HL-60 (cell line): ENCODE measurements at regions not wholly inside any gene's neighbourhood (a gene's known extent, or its start where the extent isn't known, plus 50 kb on each side); places are given as distances from the start of the nearest gene placed in this dataset.
"Not testable (repeated sequence)": the region's sequence is repeated elsewhere in the genome, so short reads cannot be mapped to it uniquely, and the experiment has no call there.

Experiments used
- DNase-seq, 2 experiments: peaks; one replicate each; pipeline ENCODE4 v3.0.0-alpha.2; 2010 to 2020; ENCODE audit warnings: low read depth in 1 of 2, low spot score in 1 of 2
- H3K27ac ChIP-seq: fragments of 250-450 bp; sonication (Bioruptor Pico); replicated peaks from 2 replicates; pipeline ENCODE4 v1.5.1; 2020; ENCODE audit warnings: mild to moderate bottlenecking, moderate library complexity
- H3K27me3 ChIP-seq: fragments of 250-450 bp; sonication (Bioruptor Pico); 2 replicates; pipeline ENCODE4 v1.5.1; 2021; ENCODE audit warnings: mild to moderate bottlenecking, moderate library complexity; ENCODE audit not compliant: insufficient read depth, poor library complexity, severe bottlenecking
- H3K4me3 ChIP-seq: replicated peaks from 2 replicates; pipeline ENCODE4 v1.5.1; 2011; ENCODE audit warnings: mild to moderate bottlenecking, control low read depth, low read length; ENCODE audit not compliant: insufficient read depth
- GABPA ChIP-seq: IDR thresholded peaks from 2 replicates; pipeline ENCODE4 v1.6.1; 2012; ENCODE audit warnings: low read depth
- POLR2AphosphoS5 ChIP-seq: IDR thresholded peaks from 2 replicates; pipeline ENCODE4 v1.6.1; 2012; ENCODE audit warnings: low read depth
- SPI1 ChIP-seq: IDR thresholded peaks from 2 replicates; pipeline ENCODE4 v1.6.1; 2012; ENCODE audit warnings: low read depth, mild to moderate bottlenecking, borderline replicate concordance
- TF ChIP-seq, protein P1 (sequence below): IDR thresholded peaks from one replicate; pipeline ENCODE4 v1.5.1; 2011; ENCODE audit warnings: low read length, control low read depth, inconsistent platforms; ENCODE audit not compliant: insufficient read depth
- TF ChIP-seq, protein P2 (sequence below): IDR thresholded peaks from 2 replicates; pipeline ENCODE4 v1.6.1; 2012; ENCODE audit warnings: low read depth; ENCODE audit not compliant: insufficient replicate concordance

DNA sequence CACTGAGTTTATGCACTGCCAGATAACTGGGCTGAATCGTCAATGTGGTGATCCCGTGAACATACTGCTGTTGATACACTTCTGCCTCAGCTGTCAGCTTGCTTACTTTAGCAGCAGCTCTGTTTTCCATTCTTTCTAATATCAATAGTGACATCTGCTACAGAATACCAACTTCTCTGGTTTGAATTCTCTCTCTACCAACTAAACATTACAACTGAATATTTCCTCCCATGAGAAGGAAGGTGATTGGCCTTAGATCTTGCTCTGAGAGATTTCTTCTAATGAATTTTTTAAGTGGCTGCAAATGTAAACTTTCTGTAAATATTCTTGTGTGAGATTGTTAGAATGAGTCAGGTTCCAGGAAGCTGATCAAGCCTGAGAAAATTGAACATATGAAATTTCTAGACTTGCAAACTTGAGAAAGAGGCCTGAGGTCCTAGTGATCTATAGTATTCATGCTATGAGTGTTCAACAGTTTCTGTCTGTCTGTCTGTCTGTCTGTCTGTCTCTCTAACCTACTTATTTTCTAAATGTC is 205.5 kb upstream of the CDKN2B start:
- no peak overlapping the region for H3K27ac ChIP-seq
- H3K4me3 ChIP-seq, result no peak overlapping the region
- TF ChIP-seq, protein P1, sequence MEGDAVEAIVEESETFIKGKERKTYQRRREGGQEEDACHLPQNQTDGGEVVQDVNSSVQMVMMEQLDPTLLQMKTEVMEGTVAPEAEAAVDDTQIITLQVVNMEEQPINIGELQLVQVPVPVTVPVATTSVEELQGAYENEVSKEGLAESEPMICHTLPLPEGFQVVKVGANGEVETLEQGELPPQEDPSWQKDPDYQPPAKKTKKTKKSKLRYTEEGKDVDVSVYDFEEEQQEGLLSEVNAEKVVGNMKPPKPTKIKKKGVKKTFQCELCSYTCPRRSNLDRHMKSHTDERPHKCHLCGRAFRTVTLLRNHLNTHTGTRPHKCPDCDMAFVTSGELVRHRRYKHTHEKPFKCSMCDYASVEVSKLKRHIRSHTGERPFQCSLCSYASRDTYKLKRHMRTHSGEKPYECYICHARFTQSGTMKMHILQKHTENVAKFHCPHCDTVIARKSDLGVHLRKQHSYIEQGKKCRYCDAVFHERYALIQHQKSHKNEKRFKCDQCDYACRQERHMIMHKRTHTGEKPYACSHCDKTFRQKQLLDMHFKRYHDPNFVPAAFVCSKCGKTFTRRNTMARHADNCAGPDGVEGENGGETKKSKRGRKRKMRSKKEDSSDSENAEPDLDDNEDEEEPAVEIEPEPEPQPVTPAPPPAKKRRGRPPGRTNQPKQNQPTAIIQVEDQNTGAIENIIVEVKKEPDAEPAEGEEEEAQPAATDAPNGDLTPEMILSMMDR, result no peak
- no peak for TF ChIP-seq GABPA
- TF ChIP-seq POLR2AphosphoS5, result no peak
- TF ChIP-seq, protein P2, sequence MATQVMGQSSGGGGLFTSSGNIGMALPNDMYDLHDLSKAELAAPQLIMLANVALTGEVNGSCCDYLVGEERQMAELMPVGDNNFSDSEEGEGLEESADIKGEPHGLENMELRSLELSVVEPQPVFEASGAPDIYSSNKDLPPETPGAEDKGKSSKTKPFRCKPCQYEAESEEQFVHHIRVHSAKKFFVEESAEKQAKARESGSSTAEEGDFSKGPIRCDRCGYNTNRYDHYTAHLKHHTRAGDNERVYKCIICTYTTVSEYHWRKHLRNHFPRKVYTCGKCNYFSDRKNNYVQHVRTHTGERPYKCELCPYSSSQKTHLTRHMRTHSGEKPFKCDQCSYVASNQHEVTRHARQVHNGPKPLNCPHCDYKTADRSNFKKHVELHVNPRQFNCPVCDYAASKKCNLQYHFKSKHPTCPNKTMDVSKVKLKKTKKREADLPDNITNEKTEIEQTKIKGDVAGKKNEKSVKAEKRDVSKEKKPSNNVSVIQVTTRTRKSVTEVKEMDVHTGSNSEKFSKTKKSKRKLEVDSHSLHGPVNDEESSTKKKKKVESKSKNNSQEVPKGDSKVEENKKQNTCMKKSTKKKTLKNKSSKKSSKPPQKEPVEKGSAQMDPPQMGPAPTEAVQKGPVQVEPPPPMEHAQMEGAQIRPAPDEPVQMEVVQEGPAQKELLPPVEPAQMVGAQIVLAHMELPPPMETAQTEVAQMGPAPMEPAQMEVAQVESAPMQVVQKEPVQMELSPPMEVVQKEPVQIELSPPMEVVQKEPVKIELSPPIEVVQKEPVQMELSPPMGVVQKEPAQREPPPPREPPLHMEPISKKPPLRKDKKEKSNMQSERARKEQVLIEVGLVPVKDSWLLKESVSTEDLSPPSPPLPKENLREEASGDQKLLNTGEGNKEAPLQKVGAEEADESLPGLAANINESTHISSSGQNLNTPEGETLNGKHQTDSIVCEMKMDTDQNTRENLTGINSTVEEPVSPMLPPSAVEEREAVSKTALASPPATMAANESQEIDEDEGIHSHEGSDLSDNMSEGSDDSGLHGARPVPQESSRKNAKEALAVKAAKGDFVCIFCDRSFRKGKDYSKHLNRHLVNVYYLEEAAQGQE, result no peak
- TF ChIP-seq SPI1, result no peak
- DNase-seq, result no peak
- no peaks in the 10 kb centered on the region for H3K27me3 ChIP-seq

DNA sequence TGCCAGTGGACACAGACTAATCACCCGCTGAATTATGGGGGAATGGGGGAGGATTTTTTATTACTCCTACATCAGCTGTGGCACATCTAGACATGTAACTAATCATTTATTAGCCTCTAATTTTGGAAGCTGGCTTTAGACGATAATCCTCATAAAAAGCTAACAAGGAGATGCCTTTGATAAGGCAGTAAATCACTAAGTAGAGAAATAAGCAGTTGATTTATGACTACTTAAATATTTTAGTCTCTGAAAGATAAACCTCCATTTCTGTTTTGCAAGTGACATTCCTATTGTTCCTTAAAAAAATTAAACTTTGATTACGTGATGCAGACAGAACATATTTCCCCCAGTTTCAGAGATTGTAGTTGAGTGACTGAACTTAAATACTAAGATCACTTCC is 206.4 kb upstream of the CDKN2B start:
- Histone ChIP-seq H3K4me3 (no peak overlapping the region), H3K27ac (no peak overlapping the region), H3K27me3 (no peaks in the 10 kb centered on the region)
- TF ChIP-seq, protein P1, result no peak
- TF ChIP-seq POLR2AphosphoS5, result no peak
- TF ChIP-seq GABPA, result no peak
- DNase-seq, result no peak

DNA sequence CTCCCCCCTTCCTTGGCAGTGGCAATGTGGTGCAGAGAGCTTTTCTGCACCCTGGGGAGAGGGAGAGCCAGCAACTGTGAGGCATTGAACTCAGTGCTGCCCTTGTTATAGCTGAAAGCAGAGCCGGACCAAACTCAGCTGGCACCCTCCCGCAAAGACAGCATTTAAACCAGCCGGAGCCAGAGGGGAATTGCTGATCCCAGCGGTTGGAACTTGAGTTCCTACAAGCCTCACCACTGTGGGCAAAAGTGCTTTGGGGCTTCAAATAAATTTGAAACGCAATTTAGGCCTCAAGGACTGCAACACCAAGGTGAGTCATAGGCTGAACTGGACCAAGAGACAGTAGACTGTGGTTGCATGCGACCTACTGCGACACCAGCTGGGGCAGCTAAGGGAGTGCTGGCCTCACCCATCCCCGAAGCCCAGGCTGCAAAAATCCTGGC is 207.6 kb upstream of the CDKN2B start:
- DNase-seq, result no peak
- TF ChIP-seq SPI1 (no peak), POLR2AphosphoS5 (no peak), GABPA (no peak)
- TF ChIP-seq, protein P1, result no peak
- TF ChIP-seq, protein P2, result no peak
- Histone ChIP-seq H3K4me3 (no peak overlapping the region), H3K27me3 (no peaks in the 10 kb centered on the region), H3K27ac (no peak overlapping the region)

DNA sequence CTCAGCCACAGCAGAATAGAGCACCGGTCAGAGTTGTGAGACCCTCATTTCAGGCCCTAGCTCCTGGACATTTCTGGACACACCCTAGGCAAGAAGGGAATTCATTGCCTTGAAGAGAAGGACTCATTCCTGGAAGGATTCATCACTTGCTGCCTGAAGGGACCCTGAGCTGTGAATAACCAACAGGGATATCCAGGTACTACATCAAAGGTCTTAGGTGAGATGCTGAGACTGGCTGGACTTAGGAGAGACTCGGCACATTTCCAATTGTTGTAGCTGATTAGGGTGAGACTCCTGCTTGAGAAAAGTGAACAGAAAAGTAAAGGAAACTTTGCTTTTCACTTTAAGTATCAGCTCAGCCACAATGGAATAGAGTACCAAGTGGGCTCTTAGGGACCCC is 208.1 kb upstream of the CDKN2B start:
- H3K27ac ChIP-seq, result no peak overlapping the region
- no peak for TF ChIP-seq POLR2AphosphoS5
- TF ChIP-seq SPI1, result no peak
- TF ChIP-seq GABPA, result no peak
- TF ChIP-seq, protein P2, result no peak
- TF ChIP-seq, protein P1, result no peak
- H3K27me3 ChIP-seq, result no peaks in the 10 kb centered on the region
- DNase-seq, result no peak
- H3K4me3 ChIP-seq, result no peak overlapping the region

DNA sequence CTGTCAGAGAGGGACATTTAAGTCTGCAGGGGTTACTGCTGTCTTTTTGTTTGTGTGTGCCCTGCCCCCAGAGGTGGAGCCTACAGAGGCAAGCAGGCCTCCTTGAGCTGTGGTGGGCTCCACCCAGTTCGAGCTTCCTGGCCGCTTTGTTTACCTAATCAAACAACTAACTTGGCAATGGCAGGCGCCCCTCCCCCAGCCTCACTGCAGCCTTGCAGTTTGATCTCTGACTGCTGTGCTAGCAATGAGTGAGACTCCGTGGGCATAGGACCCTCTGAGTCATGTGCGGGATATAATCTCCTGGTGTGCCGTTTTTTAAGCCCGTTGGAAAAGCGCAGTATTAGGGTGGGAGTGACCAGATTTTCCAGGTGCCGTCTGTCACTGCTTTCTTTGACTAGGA is 216.8 kb upstream of the CDKN2B start:
- not testable (repeated sequence) for H3K4me3 ChIP-seq, DNase-seq, H3K27me3 ChIP-seq, H3K27ac ChIP-seq
